ENCODE measurements at regions not wholly inside any gene's neighbourhood (a gene's known extent, or its start where the extent isn't known, plus 50 kb on each side); places are given as distances from the start of the nearest gene placed in this dataset.

GRCh38 chr14:76617440-76617839, 143.8 kb upstream of the VASH1 start:
- no peak for DNase-seq (ENCODE audit: low read depth)
- no peak for TF ChIP-seq CTCF (IDR thresholded peaks at IDR 0.05; ENCODE audit: low read depth, low read length, missing control alignments)
- H3K4me3 ChIP-seq (ENCODE audit: low read depth, low read length), result no peak overlapping the region

GRCh38 chr14:76636602-76637001, 124.7 kb upstream of the VASH1 start:
- no peak overlapping the region for H3K4me3 ChIP-seq (ENCODE audit: low read depth, low read length)
- no peak for TF ChIP-seq CTCF (IDR thresholded peaks at IDR 0.05; ENCODE audit: low read depth, low read length, missing control alignments)
- no peak for DNase-seq (ENCODE audit: low read depth)

- no peak for DNase-seq (ENCODE audit: low read depth)
- TF ChIP-seq CTCF (IDR thresholded peaks at IDR 0.05; ENCODE audit: low read depth, low read length, missing control alignments), result no peak
- H3K4me3 ChIP-seq (ENCODE audit: low read depth, low read length), result no peak overlapping the region
Observed at GRCh38 chr14:76638841-76639240, 122.4 kb upstream of the VASH1 start.

GRCh38 chr14:76639606-76640229, 121.5 kb upstream of the VASH1 start:
- no peak for DNase-seq (ENCODE audit: low read depth)
- no peak for TF ChIP-seq CTCF (IDR thresholded peaks at IDR 0.05; ENCODE audit: low read depth, low read length, missing control alignments)

GRCh38 chr14:76640923-76641395, 120.3 kb upstream of the VASH1 start:
- DNase-seq (ENCODE audit: low read depth), result no peak
- no peak overlapping the region for H3K4me3 ChIP-seq (ENCODE audit: low read depth, low read length)
- no peak for TF ChIP-seq CTCF (IDR thresholded peaks at IDR 0.05; ENCODE audit: low read depth, low read length, missing control alignments)

More at GRCh38 chr14:76639606-76640229, 121.5 kb upstream of the VASH1 start:
- H3K4me3 ChIP-seq (ENCODE audit: low read depth, low read length), result no peak overlapping the region

- no peak for TF ChIP-seq CTCF (IDR thresholded peaks at IDR 0.05; ENCODE audit: low read depth, low read length, missing control alignments)
- H3K4me3 ChIP-seq (ENCODE audit: low read depth, low read length), result no peak overlapping the region
- DNase-seq (ENCODE audit: low read depth), result no peak
Observed at GRCh38 chr14:76641541-76641940, 119.7 kb upstream of the VASH1 start.

- no peak for TF ChIP-seq CTCF (IDR thresholded peaks at IDR 0.05; ENCODE audit: low read depth, low read length, missing control alignments)
- no peak overlapping the region for H3K4me3 ChIP-seq (ENCODE audit: low read depth, low read length)
- no peak for DNase-seq (ENCODE audit: low read depth)
Observed at GRCh38 chr14:76643887-76644286, 117.4 kb upstream of the VASH1 start.
